Caco-2 (cell line): ENCODE measurements at regions not wholly inside any gene's neighbourhood (a gene's known extent, or its start where the extent isn't known, plus 50 kb on each side); places are given as distances from the start of the nearest gene placed in this dataset.

Experiments used
- BruUV-seq: library from RNA; stranded (reverse); fragments of 400-500 nt; replicated peaks from 2 replicates; lab custom pipeline; 2021; lab: Mats Ljungman, UMichigan
- CTCF ChIA-PET: fragments of 300-600 bp; sonication (Branson Sonifier 250); formaldehyde crosslinking; loops from one replicate; lab custom pipeline; 2022; ENCODE audit warnings: antibody characterized with exemption; lab: Charles Lee
- POLR2A ChIA-PET: fragments of 300-600 bp; sonication (Branson Sonifier 250); formaldehyde crosslinking; loops from one replicate; lab custom pipeline; 2022; ENCODE audit warnings: antibody characterized with exemption; lab: Charles Lee
- DNase-seq, 2 experiments: peaks; one replicate each; pipeline versions ENCODE4 v3.0.0 to v3.0.0-alpha.2; 2020 to 2022
- H3K27me3 ChIP-seq: replicated peaks from 2 replicates; pipeline ENCODE4 v1.6.0; 2011; ENCODE audit warnings: low read length; ENCODE audit not compliant: control insufficient read depth, insufficient read depth
- H3K36me3 ChIP-seq: 2 replicates; pipeline ENCODE4 v1.5.1; 2011; ENCODE audit warnings: low read length; ENCODE audit not compliant: control insufficient read depth, insufficient read depth
- H3K4me1 ChIP-seq: fragments of 250-450 bp; sonication (Bioruptor Pico); 2 replicates; pipeline ENCODE4 v1.5.1; 2020; ENCODE audit warnings: mild to moderate bottlenecking
- H3K4me3 ChIP-seq: 2 replicates; pipeline ENCODE4 v1.5.1; 2011; ENCODE audit warnings: low read depth, mild to moderate bottlenecking, control low read depth, low read length
- H3K9me3 ChIP-seq: fragments of 250-450 bp; sonication (Bioruptor Pico); 2 replicates; pipeline ENCODE4 v1.5.1; 2020; ENCODE audit warnings: mild to moderate bottlenecking, moderate library complexity
- H3K27ac Mint-ChIP-seq: one replicate; pipeline ENCODE4 v1.8.0; 2022; ENCODE audit warnings: mixed read lengths; ENCODE audit not compliant: unreplicated experiment
- H3K27me3 Mint-ChIP-seq: one replicate; pipeline ENCODE4 v1.8.0; 2022; ENCODE audit warnings: mixed read lengths; ENCODE audit not compliant: insufficient read depth, unreplicated experiment
- H3K36me3 Mint-ChIP-seq: one replicate; pipeline ENCODE4 v1.8.0; 2022; ENCODE audit warnings: mild to moderate bottlenecking, mixed read lengths; ENCODE audit not compliant: insufficient read depth, unreplicated experiment
- H3K4me1 Mint-ChIP-seq: one replicate; pipeline ENCODE4 v1.8.0; 2022; ENCODE audit warnings: low read depth, mixed read lengths; ENCODE audit not compliant: unreplicated experiment
- H3K4me3 Mint-ChIP-seq: one replicate; pipeline ENCODE4 v1.8.0; 2022; ENCODE audit warnings: mild to moderate bottlenecking, moderate library complexity, mixed read lengths; ENCODE audit not compliant: unreplicated experiment
- H3K9me3 Mint-ChIP-seq: one replicate; pipeline ENCODE4 v1.8.0; 2022; ENCODE audit warnings: mixed read lengths; ENCODE audit not compliant: unreplicated experiment
- CTCF ChIP-seq, 2 experiments: fragments of 200-600 bp in 1 of 2; IDR thresholded peaks; 1 replicate in 1 of 2; 2 replicates in 1 of 2; pipeline versions ENCODE4 v1.5.1 to v1.8.0; 2011 to 2022; ENCODE audit warnings: antibody characterized with exemption in 1 of 2, control low read depth in 1 of 2, inconsistent platforms in 1 of 2, low read depth in 1 of 2, low read length in 1 of 2, mild to moderate bottlenecking in 1 of 2, moderate library complexity in 1 of 2; ENCODE audit not compliant: insufficient read depth in 1 of 2, severe bottlenecking in 1 of 2, unreplicated experiment in 1 of 2
- intact Hi-C: fragments of 100-400 bp; cut with micrococcal nuclease; formaldehyde crosslinking; loops from one replicate; pipeline ENCODE4 v1.10.0; 2022; ENCODE audit not compliant: unreplicated experiment

GRCh38 chr3:113105966-113106660 lies 105.2 kb upstream of the BOC start:
- POLR2A ChIA-PET = no interaction called here
- H3K4me1 Mint-ChIP-seq = peaks cover 12% of the 10 kb centered on the region
- H3K36me3 Mint-ChIP-seq = no peaks in the 10 kb centered on the region
- TF ChIP-seq CTCF (IDR thresholded peaks at IDR 0.05; ENCODE audit: insufficient read depth in 1 of 2, low read depth in 1 of 2, low read length in 1 of 2, severe bottlenecking in 1 of 2, unreplicated experiment in 1 of 2) = no peak
- Histone ChIP-seq H3K27me3 (no peaks in the 10 kb centered on the region), H3K4me3 (no peak overlapping the region), H3K9me3 (no peaks in the 10 kb centered on the region), H3K4me1 (peaks cover 4% of the 10 kb centered on the region; the same call in 1 of the 2 replicates), H3K36me3 (no peaks in the 10 kb centered on the region)
- no peak overlapping the region for H3K27ac Mint-ChIP-seq
- CTCF ChIA-PET = no interaction called here
- no peak for DNase-seq
- BruUV-seq = no TSS peak
- no peaks in the 10 kb centered on the region for H3K9me3 Mint-ChIP-seq
- intact Hi-C loops = no loop called here
- H3K4me3 Mint-ChIP-seq = no peak overlapping the region
- H3K27me3 Mint-ChIP-seq = peaks cover 11% of the 10 kb centered on the region

- no peak for TF ChIP-seq CTCF (IDR thresholded peaks at IDR 0.05; ENCODE audit: insufficient read depth in 1 of 2, low read depth in 1 of 2, low read length in 1 of 2, severe bottlenecking in 1 of 2, unreplicated experiment in 1 of 2)
- H3K27me3 Mint-ChIP-seq = peaks cover 10% of the 10 kb centered on the region
- H3K27ac Mint-ChIP-seq = no peak overlapping the region
- H3K9me3 Mint-ChIP-seq = no peaks in the 10 kb centered on the region
- no peak overlapping the region for H3K4me3 Mint-ChIP-seq
- Histone ChIP-seq H3K9me3 (no peaks in the 10 kb centered on the region), H3K27me3 (no peaks in the 10 kb centered on the region), H3K4me3 (no peak overlapping the region), H3K36me3 (no peaks in the 10 kb centered on the region), H3K4me1 (no peaks in the 10 kb centered on the region)
- no peaks in the 10 kb centered on the region for H3K36me3 Mint-ChIP-seq
- ChIA-PET CTCF (no interaction called here), POLR2A (no interaction called here)
- DNase-seq = no peak
- BruUV-seq = no TSS peak
- peaks cover 7% of the 10 kb centered on the region for H3K4me1 Mint-ChIP-seq
- intact Hi-C loops = no loop called here
Observed at GRCh38 chr3:113110267-113110666, 101.1 kb upstream of the BOC start.

- DNase-seq = no peak
- H3K27ac Mint-ChIP-seq = no peak overlapping the region
- intact Hi-C loops = no loop called here
- Histone ChIP-seq H3K9me3 (no peaks in the 10 kb centered on the region), H3K27me3 (no peaks in the 10 kb centered on the region), H3K4me3 (no peak overlapping the region), H3K36me3 (no peaks in the 10 kb centered on the region), H3K4me1 (no peaks in the 10 kb centered on the region)
- H3K9me3 Mint-ChIP-seq = no peaks in the 10 kb centered on the region
- ChIA-PET POLR2A (no interaction called here), CTCF (no interaction called here)
- peaks cover 7% of the 10 kb centered on the region for H3K4me1 Mint-ChIP-seq
- no peak overlapping the region for H3K4me3 Mint-ChIP-seq
- no peaks in the 10 kb centered on the region for H3K36me3 Mint-ChIP-seq
- TF ChIP-seq CTCF (IDR thresholded peaks at IDR 0.05; ENCODE audit: insufficient read depth in 1 of 2, low read depth in 1 of 2, low read length in 1 of 2, severe bottlenecking in 1 of 2, unreplicated experiment in 1 of 2) = no peak
- BruUV-seq = no TSS peak
- peaks cover 10% of the 10 kb centered on the region for H3K27me3 Mint-ChIP-seq
Observed at GRCh38 chr3:113111011-113111707, 100.2 kb upstream of the BOC start.
